ENCODE measurements at regions not wholly inside any gene's neighbourhood (a gene's known extent, or its start where the extent isn't known, plus 50 kb on each side); places are given as distances from the start of the nearest gene placed in this dataset.

- H4K20me1 ChIP-seq (ENCODE audit: insufficient read depth, low read length), result no peaks in the 10 kb centered on the region
- H3K9ac ChIP-seq (ENCODE audit: low read depth, low read length), result no peak overlapping the region
- no peak overlapping the region for H3K27ac ChIP-seq (ENCODE audit: low read length)
- H3K36me3 ChIP-seq (ENCODE audit: insufficient read depth, low read length), result no peaks in the 10 kb centered on the region
- DNase-seq, result no peak
- H2AFZ ChIP-seq (ENCODE audit: low read depth, low read length), result no peak overlapping the region
- no peaks in the 10 kb centered on the region for H3K9me3 ChIP-seq (ENCODE audit: insufficient read depth, low read length, severe bottlenecking)
- H3K4me3 ChIP-seq (ENCODE audit: low read depth in 1 of 2, low read length in 2 of 2), result no peak overlapping the region
- TF ChIP-seq EZH2 (IDR thresholded peaks at IDR 0.05; ENCODE audit: borderline replicate concordance, low read depth, low read length, severe bottlenecking) (no peak), CTCF (IDR thresholded peaks at IDR 0.05; ENCODE audit: borderline replicate concordance, extremely low read depth, low read length, poor library complexity, severe bottlenecking) (no peak)
- H3K79me2 ChIP-seq (ENCODE audit: insufficient read depth, low read length), result no peaks in the 10 kb centered on the region
- H3K4me1 ChIP-seq (ENCODE audit: insufficient read depth, low read length), result no peaks in the 10 kb centered on the region
- H3K27me3 ChIP-seq (ENCODE audit: insufficient read depth, low read length, poor library complexity), result peaks cover 5% of the 10 kb centered on the region
- H3K4me2 ChIP-seq (ENCODE audit: insufficient read depth, low read length), result no peak overlapping the region
- ATAC-seq (ENCODE audit: insufficient read depth, low read depth), result no peak
Observed at GRCh38 chr18:47531717-47532116, 280.3 kb upstream of the SKOR2 start.

- TF ChIP-seq CTCF (IDR thresholded peaks at IDR 0.05; ENCODE audit: borderline replicate concordance, extremely low read depth, low read length, poor library complexity, severe bottlenecking), result no peak
- no peak for TF ChIP-seq EZH2 (IDR thresholded peaks at IDR 0.05; ENCODE audit: borderline replicate concordance, low read depth, low read length, severe bottlenecking)
- no peaks in the 10 kb centered on the region for H3K4me1 ChIP-seq (ENCODE audit: insufficient read depth, low read length)
- H3K27me3 ChIP-seq (ENCODE audit: insufficient read depth, low read length, poor library complexity), result peaks cover 3% of the 10 kb centered on the region
- H3K36me3 ChIP-seq (ENCODE audit: insufficient read depth, low read length), result no peaks in the 10 kb centered on the region
- no peak overlapping the region for H2AFZ ChIP-seq (ENCODE audit: low read depth, low read length)
- H4K20me1 ChIP-seq (ENCODE audit: insufficient read depth, low read length), result no peaks in the 10 kb centered on the region
- H3K4me2 ChIP-seq (ENCODE audit: insufficient read depth, low read length), result no peak overlapping the region
- H3K4me3 ChIP-seq (ENCODE audit: low read depth in 1 of 2, low read length in 2 of 2), result no peak overlapping the region
- no peak for ATAC-seq (ENCODE audit: insufficient read depth, low read depth)
- H3K9me3 ChIP-seq (ENCODE audit: insufficient read depth, low read length, severe bottlenecking), result no peaks in the 10 kb centered on the region
- no peak overlapping the region for H3K27ac ChIP-seq (ENCODE audit: low read length)
- H3K79me2 ChIP-seq (ENCODE audit: insufficient read depth, low read length), result no peaks in the 10 kb centered on the region
- DNase-seq, result no peak
- H3K9ac ChIP-seq (ENCODE audit: low read depth, low read length), result no peak overlapping the region
Observed at GRCh38 chr18:47530695-47531094, 279.2 kb upstream of the SKOR2 start.

GRCh38 chr18:47528343-47528742 is 276.9 kb upstream of the SKOR2 start:
- TF ChIP-seq CTCF (IDR thresholded peaks at IDR 0.05; ENCODE audit: borderline replicate concordance, extremely low read depth, low read length, poor library complexity, severe bottlenecking) (no peak), EZH2 (IDR thresholded peaks at IDR 0.05; ENCODE audit: borderline replicate concordance, low read depth, low read length, severe bottlenecking) (no peak)

GRCh38 chr18:47526147-47526546 is 274.7 kb upstream of the SKOR2 start:
- DNase-seq (no peak), ATAC-seq (ENCODE audit: insufficient read depth, low read depth) (no peak)
- Histone ChIP-seq H3K36me3 (ENCODE audit: insufficient read depth, low read length) (no peaks in the 10 kb centered on the region), H3K9me3 (ENCODE audit: insufficient read depth, low read length, severe bottlenecking) (no peaks in the 10 kb centered on the region), H3K4me3 (ENCODE audit: low read depth in 1 of 2, low read length in 2 of 2) (no peak overlapping the region), H3K79me2 (ENCODE audit: insufficient read depth, low read length) (no peaks in the 10 kb centered on the region), H3K9ac (ENCODE audit: low read depth, low read length) (no peak overlapping the region), H3K27me3 (ENCODE audit: insufficient read depth, low read length, poor library complexity) (no peaks in the 10 kb centered on the region), H3K4me2 (ENCODE audit: insufficient read depth, low read length) (no peak overlapping the region), H3K4me1 (ENCODE audit: insufficient read depth, low read length) (no peaks in the 10 kb centered on the region), H2AFZ (ENCODE audit: low read depth, low read length) (no peak overlapping the region), H4K20me1 (ENCODE audit: insufficient read depth, low read length) (no peaks in the 10 kb centered on the region), H3K27ac (ENCODE audit: low read length) (no peak overlapping the region)
- TF ChIP-seq CTCF (IDR thresholded peaks at IDR 0.05; ENCODE audit: borderline replicate concordance, extremely low read depth, low read length, poor library complexity, severe bottlenecking) (no peak), EZH2 (IDR thresholded peaks at IDR 0.05; ENCODE audit: borderline replicate concordance, low read depth, low read length, severe bottlenecking) (no peak)

More at GRCh38 chr18:47528343-47528742, 276.9 kb upstream of the SKOR2 start:
- ATAC-seq (ENCODE audit: insufficient read depth, low read depth) (no peak), DNase-seq (no peak)
- no peak overlapping the region for H3K4me3 ChIP-seq (ENCODE audit: low read depth in 1 of 2, low read length in 2 of 2)
- H3K4me1 ChIP-seq (ENCODE audit: insufficient read depth, low read length), result no peaks in the 10 kb centered on the region
- H3K9me3 ChIP-seq (ENCODE audit: insufficient read depth, low read length, severe bottlenecking), result no peaks in the 10 kb centered on the region
- no peak overlapping the region for H3K9ac ChIP-seq (ENCODE audit: low read depth, low read length)
- no peaks in the 10 kb centered on the region for H3K36me3 ChIP-seq (ENCODE audit: insufficient read depth, low read length)
- H3K27ac ChIP-seq (ENCODE audit: low read length), result no peak overlapping the region
- H2AFZ ChIP-seq (ENCODE audit: low read depth, low read length), result no peak overlapping the region
- no peak overlapping the region for H3K4me2 ChIP-seq (ENCODE audit: insufficient read depth, low read length)
- H3K27me3 ChIP-seq (ENCODE audit: insufficient read depth, low read length, poor library complexity), result peaks cover under 1% of the 10 kb centered on the region
- H3K79me2 ChIP-seq (ENCODE audit: insufficient read depth, low read length), result no peaks in the 10 kb centered on the region
- H4K20me1 ChIP-seq (ENCODE audit: insufficient read depth, low read length), result no peaks in the 10 kb centered on the region

Measured in DND-41 (cell line).